ENCODE measurements at regions not wholly inside any gene's neighbourhood (a gene's known extent, or its start where the extent isn't known, plus 50 kb on each side); places are given as distances from the start of the nearest gene placed in this dataset.
A peak's percentile ranks its signal among the peaks of the same experiment; 100 is the strongest.

GRCh38 chr16:66289051-66289680 lies 77.3 kb upstream of the CDH5 start:
- TF ChIP-seq, protein P1, sequence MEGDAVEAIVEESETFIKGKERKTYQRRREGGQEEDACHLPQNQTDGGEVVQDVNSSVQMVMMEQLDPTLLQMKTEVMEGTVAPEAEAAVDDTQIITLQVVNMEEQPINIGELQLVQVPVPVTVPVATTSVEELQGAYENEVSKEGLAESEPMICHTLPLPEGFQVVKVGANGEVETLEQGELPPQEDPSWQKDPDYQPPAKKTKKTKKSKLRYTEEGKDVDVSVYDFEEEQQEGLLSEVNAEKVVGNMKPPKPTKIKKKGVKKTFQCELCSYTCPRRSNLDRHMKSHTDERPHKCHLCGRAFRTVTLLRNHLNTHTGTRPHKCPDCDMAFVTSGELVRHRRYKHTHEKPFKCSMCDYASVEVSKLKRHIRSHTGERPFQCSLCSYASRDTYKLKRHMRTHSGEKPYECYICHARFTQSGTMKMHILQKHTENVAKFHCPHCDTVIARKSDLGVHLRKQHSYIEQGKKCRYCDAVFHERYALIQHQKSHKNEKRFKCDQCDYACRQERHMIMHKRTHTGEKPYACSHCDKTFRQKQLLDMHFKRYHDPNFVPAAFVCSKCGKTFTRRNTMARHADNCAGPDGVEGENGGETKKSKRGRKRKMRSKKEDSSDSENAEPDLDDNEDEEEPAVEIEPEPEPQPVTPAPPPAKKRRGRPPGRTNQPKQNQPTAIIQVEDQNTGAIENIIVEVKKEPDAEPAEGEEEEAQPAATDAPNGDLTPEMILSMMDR (IDR thresholded peaks at IDR 0.05): no peak

DNA sequence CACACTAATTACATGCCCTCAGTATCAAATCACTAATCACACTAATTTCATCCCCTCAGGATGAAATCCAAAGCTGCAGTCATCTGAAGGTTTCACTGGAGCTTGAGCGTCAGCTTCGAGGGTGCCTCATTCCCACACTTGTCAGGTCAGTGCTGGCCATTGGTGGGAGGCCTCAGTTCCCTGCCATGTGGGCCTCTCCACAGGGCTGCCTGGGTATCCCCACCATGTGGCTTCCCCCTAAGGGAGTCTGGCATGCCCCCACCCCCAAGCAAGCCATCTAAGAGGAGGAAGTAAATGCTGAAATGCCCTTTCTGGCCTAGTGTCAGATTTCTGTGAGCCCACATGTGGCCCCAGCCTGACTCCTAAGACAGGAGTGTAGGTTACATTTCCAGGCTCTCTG lies 78.6 kb upstream of the CDH5 start:
- TF ChIP-seq, protein P1 (IDR thresholded peaks at IDR 0.05): no peak

- TF ChIP-seq, protein P1 (IDR thresholded peaks at IDR 0.05): no peak
Measured at GRCh38 chr16:66287416-66287815, 79.1 kb upstream of the CDH5 start.

DNA sequence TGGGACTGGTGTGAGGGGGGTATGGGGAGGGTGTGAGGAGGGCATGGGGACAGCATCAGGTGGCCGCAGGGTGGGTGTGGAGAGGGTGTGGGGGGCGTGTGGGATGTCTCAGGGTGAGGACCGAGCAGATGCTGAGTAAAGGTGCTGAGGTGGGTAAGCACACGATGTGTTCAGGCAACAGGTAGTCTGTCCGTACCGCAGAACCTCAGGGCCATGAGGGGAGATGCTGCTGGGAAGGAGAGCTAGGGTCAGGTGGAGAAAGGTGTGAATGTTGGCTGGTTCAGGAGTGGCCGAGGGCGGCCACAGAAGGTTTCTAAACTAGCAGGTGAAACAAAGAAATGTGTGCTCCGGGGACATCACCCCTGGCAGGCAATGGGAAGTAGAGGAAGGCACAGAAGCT lies 80.0 kb upstream of the CDH5 start:
- TF ChIP-seq, protein P1 (IDR thresholded peaks at IDR 0.05): no peak

GRCh38 chr16:66278604-66279262 lies 87.8 kb upstream of the CDH5 start:
- TF ChIP-seq, protein P1 (IDR thresholded peaks at IDR 0.05): 0 out of 2 replicates have a peak, but pooled peaks have one; percentile 16

- TF ChIP-seq, protein P1 (IDR thresholded peaks at IDR 0.05): no peak
Measured at GRCh38 chr16:66278111-66278531, 88.4 kb upstream of the CDH5 start.

DNA sequence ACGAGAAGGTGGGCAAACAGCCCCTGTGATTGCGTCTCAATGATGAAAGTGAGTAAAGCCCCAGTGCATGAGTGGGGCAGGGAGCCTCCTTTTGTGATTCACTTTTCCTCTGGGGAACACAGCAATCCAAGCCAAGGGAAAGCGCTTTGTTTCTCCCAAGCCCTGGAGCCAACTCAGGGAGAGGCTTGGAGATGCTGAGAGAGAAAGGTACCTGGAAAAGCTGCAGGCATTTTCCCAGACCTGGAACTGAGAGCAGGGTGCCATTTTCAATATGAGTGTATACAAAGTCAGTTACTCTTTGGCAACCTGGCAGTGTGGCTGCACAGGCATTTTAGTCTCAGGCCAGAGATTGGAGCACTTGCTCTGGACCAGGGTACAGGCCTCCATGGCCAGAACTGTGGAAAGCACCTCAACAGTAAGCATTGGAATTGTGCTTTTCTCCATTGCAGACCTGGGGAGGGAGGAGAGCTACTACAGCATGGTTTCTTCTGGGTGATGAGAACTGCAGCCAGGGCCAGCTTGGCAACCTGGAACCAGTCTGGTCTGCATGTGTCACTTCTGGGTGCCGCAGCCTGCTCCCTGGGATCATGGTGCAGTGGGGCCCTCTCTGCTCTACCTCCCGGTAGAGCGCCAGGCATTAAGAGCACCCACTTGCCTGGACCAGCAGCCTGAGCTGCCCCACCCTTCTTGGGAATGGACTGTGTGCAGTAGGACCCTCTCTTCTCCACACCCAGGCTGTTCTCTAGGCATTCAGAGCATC lies 89.0 kb upstream of the CDH5 start:
- TF ChIP-seq, protein P1 (IDR thresholded peaks at IDR 0.05): no peak
